ENCODE measurements at regions not wholly inside any gene's neighbourhood (a gene's known extent, or its start where the extent isn't known, plus 50 kb on each side); places are given as distances from the start of the nearest gene placed in this dataset.
"Not testable (repeated sequence)": the region's sequence is repeated elsewhere in the genome, so short reads cannot be mapped to it uniquely, and the experiment has no call there.

GRCh38 chr16:48062681-48063080 lies 93.1 kb downstream of the ABCC12 start:
- DNase-seq (ENCODE audit: missing footprints), result no peak
- ATAC-seq, result no peak
- intact Hi-C loops (cut with DNase I), result no loop called here

GRCh38 chr16:48059936-48060335 lies 95.9 kb downstream of the ABCC12 start:
- no peak for DNase-seq (ENCODE audit: missing footprints)
- ATAC-seq, result no peak
- intact Hi-C loops (cut with DNase I), result no loop called here

- DNase-seq (ENCODE audit: missing footprints); intact Hi-C loops (cut with DNase I); ATAC-seq: not testable (repeated sequence)
Observed at GRCh38 chr16:48059190-48059589, 96.6 kb downstream of the ABCC12 start.

- intact Hi-C loops (cut with DNase I), result no loop called here
- DNase-seq (ENCODE audit: missing footprints) (no peak), ATAC-seq (no peak)
Observed at GRCh38 chr16:48057048-48057447, 98.7 kb downstream of the ABCC12 start.

GRCh38 chr16:48054881-48055601 lies 100.8 kb downstream of the ABCC12 start:
- intact Hi-C loops (cut with DNase I), result loop anchor here (5.0 kb wide), 2 partner anchors 102 to 913 kb away; partner anchors contain the start of genes ABCC12 and NETO2
- DNase-seq (ENCODE audit: missing footprints) (no peak), ATAC-seq (peak; percentile 72)

- no peak for ATAC-seq
- intact Hi-C loops (cut with DNase I), result loop anchor here (5.0 kb wide), 2 partner anchors 104 to 911 kb away; partner anchors contain the start of genes ABCC12 and NETO2
- DNase-seq (ENCODE audit: missing footprints), result no peak
Observed at GRCh38 chr16:48053418-48053745, 102.4 kb downstream of the ABCC12 start.

- DNase-seq (ENCODE audit: missing footprints), result no peak
- intact Hi-C loops (cut with DNase I), result loop anchor here (5.0 kb wide), 2 partner anchors 104 to 911 kb away; partner anchors contain the start of genes ABCC12 and NETO2
- ATAC-seq, result no peak
Observed at GRCh38 chr16:48052731-48053417, 102.9 kb downstream of the ABCC12 start.

- intact Hi-C loops (cut with DNase I), result loop anchor here (5.0 kb wide), 2 partner anchors 106 to 909 kb away; partner anchors contain the start of genes ABCC12 and NETO2
- ATAC-seq (no peak), DNase-seq (ENCODE audit: missing footprints) (no peak)
Observed at GRCh38 chr16:48050871-48051270, 104.9 kb downstream of the ABCC12 start.

GRCh38 chr16:48049847-48050246 lies 105.9 kb downstream of the ABCC12 start:
- ATAC-seq, result no peak
- intact Hi-C loops (cut with DNase I), result loop anchor here (5.0 kb wide), 2 partner anchors 107 to 908 kb away; partner anchors contain the start of genes ABCC12 and NETO2
- DNase-seq (ENCODE audit: missing footprints), result no peak

GRCh38 chr16:48047720-48048119 lies 108.1 kb downstream of the ABCC12 start:
- no peak for DNase-seq (ENCODE audit: missing footprints)
- intact Hi-C loops (cut with DNase I), result no loop called here
- ATAC-seq, result no peak

- intact Hi-C loops (cut with DNase I), result no loop called here
- DNase-seq (ENCODE audit: missing footprints) (no peak), ATAC-seq (no peak)
Observed at GRCh38 chr16:48047241-48047640, 108.6 kb downstream of the ABCC12 start.

- intact Hi-C loops (cut with DNase I), result no loop called here
- DNase-seq (ENCODE audit: missing footprints) (no peak), ATAC-seq (no peak)
Observed at GRCh38 chr16:48044117-48044516, 111.7 kb downstream of the ABCC12 start.

GRCh38 chr16:48041981-48042421 lies 113.8 kb downstream of the ABCC12 start:
- intact Hi-C loops (cut with DNase I), result no loop called here
- DNase-seq (ENCODE audit: missing footprints) (no peak), ATAC-seq (no peak)

- no peak for DNase-seq (ENCODE audit: missing footprints)
- ATAC-seq, result no peak
- intact Hi-C loops (cut with DNase I), result no loop called here
Observed at GRCh38 chr16:48035142-48035541, 120.7 kb downstream of the ABCC12 start.

GRCh38 chr16:48030926-48031325 lies 124.9 kb downstream of the ABCC12 start:
- DNase-seq (ENCODE audit: missing footprints) (no peak), ATAC-seq (no peak)
- intact Hi-C loops (cut with DNase I), result no loop called here

GRCh38 chr16:48029768-48030167 lies 126.0 kb downstream of the ABCC12 start:
- no peak for ATAC-seq
- DNase-seq (ENCODE audit: missing footprints), result no peak
- intact Hi-C loops (cut with DNase I), result no loop called here

- ATAC-seq (no peak), DNase-seq (ENCODE audit: missing footprints) (no peak)
- intact Hi-C loops (cut with DNase I), result no loop called here
Observed at GRCh38 chr16:48025359-48025758, 130.4 kb downstream of the ABCC12 start.

- intact Hi-C loops (cut with DNase I), result no loop called here
- ATAC-seq (no peak), DNase-seq (ENCODE audit: missing footprints) (no peak)
Observed at GRCh38 chr16:48024042-48024441, 131.8 kb downstream of the ABCC12 start.

GRCh38 chr16:48022496-48022895 lies 133.3 kb downstream of the ABCC12 start:
- DNase-seq (ENCODE audit: missing footprints) (no peak), ATAC-seq (no peak)
- intact Hi-C loops (cut with DNase I), result no loop called here

- intact Hi-C loops (cut with DNase I); DNase-seq (ENCODE audit: missing footprints); ATAC-seq: not testable (repeated sequence)
Observed at GRCh38 chr16:48020617-48021016, 135.2 kb downstream of the ABCC12 start.
